GM12878 (cell line): ENCODE measurements at regions not wholly inside any gene's neighbourhood (a gene's known extent, or its start where the extent isn't known, plus 50 kb on each side); places are given as distances from the start of the nearest gene placed in this dataset.

Source experiments
- ATAC-seq: fragments of 200-7000 bp; cut with Tn5 transposase; 3 replicates; pipeline ENCODE4 v1.9.1; 2020; ENCODE audit warnings: mild to moderate bottlenecking, moderate library complexity
- BruUV-seq: library from RNA; stranded (reverse); fragments of 400-500 nt; replicated peaks from 2 replicates; lab custom pipeline; 2021; lab: Mats Ljungman, UMichigan
- CTCF ChIA-PET: fragments of 300-600 bp; sonication (Branson Sonifier 250); formaldehyde crosslinking; extraction: SDS; loops from one replicate; lab custom pipeline; 2021; ENCODE audit warnings: inconsistent platforms; lab: Yijun Ruan, JAX
- POLR2A ChIA-PET: fragments of 350-600 bp; formaldehyde crosslinking; extraction: SDS; loops from one replicate; lab custom pipeline; 2021; ENCODE audit warnings: inconsistent platforms; lab: Charles Lee
- RAD21 ChIA-PET: fragments of 300-600 bp; sonication (Branson Sonifier 250); formaldehyde crosslinking; loops from one replicate; lab custom pipeline; 2023; ENCODE audit warnings: antibody characterized with exemption; ENCODE audit not compliant: unreplicated experiment; lab: Charles Lee
- SMC1A ChIA-PET: fragments of 300-600 bp; sonication (Branson Sonifier 250); formaldehyde crosslinking; loops from one replicate; lab custom pipeline; 2023; ENCODE audit not compliant: unreplicated experiment, uncharacterized antibody; lab: Charles Lee
- DNase-seq: peaks from one replicate; pipeline ENCODE4 v3.0.0-alpha.2; 2011; ENCODE audit warnings: low read depth, low spot score
- FAIRE-seq: peaks from 3 replicates; lab custom pipeline; 2011; peaks lifted over from hg19 to GRCh38; lab: Jason Lieb, UNC
- H2AFZ ChIP-seq: 2 replicates; pipeline ENCODE4 v1.6.0; 2011; ENCODE audit warnings: low read depth, low read length, control low read depth; ENCODE audit not compliant: control insufficient read depth
- H3K27ac ChIP-seq: 2 replicates; pipeline ENCODE4 v1.5.1; 2011; ENCODE audit warnings: control low read depth; ENCODE audit not compliant: control insufficient read depth, insufficient read depth
- H3K27me3 ChIP-seq, 2 experiments: replicated peaks in 1 of 2; 2 replicates each; pipeline versions ENCODE4 v1.6.0 to v1.6.1; 2011; ENCODE audit warnings: low read length in 1 of 2; ENCODE audit not compliant: control insufficient read depth in 2 of 2, insufficient read depth in 2 of 2
- H3K36me3 ChIP-seq, 2 experiments: 2 replicates each; pipeline ENCODE4 v1.5.1; 2011; ENCODE audit warnings: low read length in 1 of 2; ENCODE audit not compliant: control insufficient read depth in 2 of 2, insufficient read depth in 2 of 2
- H3K4me1 ChIP-seq: 2 replicates; pipeline ENCODE4 v1.6.1; 2011; ENCODE audit warnings: mild to moderate bottlenecking, low read length, moderate library complexity, mixed read lengths; ENCODE audit not compliant: control insufficient read depth, insufficient read depth
- H3K4me2 ChIP-seq: 2 replicates; pipeline ENCODE4 v1.6.0; 2011; ENCODE audit warnings: control low read depth; ENCODE audit not compliant: control insufficient read depth, insufficient read depth
- H3K4me3 ChIP-seq: fragments of 200-600 bp; sonication (generic); 2 replicates; pipeline ENCODE4 v1.5.1; 2016
- H3K79me2 ChIP-seq: 2 replicates; pipeline ENCODE4 v1.6.0; 2011; ENCODE audit warnings: low read length; ENCODE audit not compliant: control insufficient read depth, insufficient read depth
- H3K9ac ChIP-seq: 2 replicates; pipeline ENCODE4 v1.8.0; 2011; ENCODE audit warnings: low read length, control low read depth, mixed read lengths; ENCODE audit not compliant: control insufficient read depth, insufficient read depth
- H3K9me3 ChIP-seq: replicated peaks from 3 replicates; pipeline ENCODE4 v1.5.1; 2011; ENCODE audit warnings: mild to moderate bottlenecking, low read length; ENCODE audit not compliant: control insufficient read depth, insufficient read depth
- H4K20me1 ChIP-seq: 2 replicates; pipeline ENCODE4 v1.6.0; 2011; ENCODE audit not compliant: control insufficient read depth, insufficient read depth
- ASH2L ChIP-seq: fragments of 300-600, 200-600 bp; sonication (generic); IDR thresholded peaks from 2 replicates; pipeline ENCODE4 v1.6.1; 2017; ENCODE audit warnings: low read depth, mild to moderate bottlenecking, borderline replicate concordance
- CBX5 ChIP-seq: sonication (generic); IDR thresholded peaks from 2 replicates; pipeline ENCODE4 v1.6.1; 2016; ENCODE audit warnings: low read depth, moderate library complexity, mild to moderate bottlenecking, inconsistent platforms
- ESRRA ChIP-seq: IDR thresholded peaks from 2 replicates; pipeline ENCODE4 v1.6.1; 2012; ENCODE audit warnings: mild to moderate bottlenecking, low read length, improper control_type of control experiment
- KLF5 ChIP-seq: fragments of 450-650 bp; IDR thresholded peaks from 2 replicates; pipeline ENCODE4 v1.6.1; 2014; ENCODE audit warnings: mild to moderate bottlenecking; ENCODE audit not compliant: partially characterized antibody
- MEF2A ChIP-seq: IDR thresholded peaks from 2 replicates; pipeline ENCODE4 v1.6.1; 2011; ENCODE audit warnings: low read depth, mild to moderate bottlenecking, low read length, moderate library complexity; ENCODE audit not compliant: insufficient read depth
- MYB ChIP-seq: fragments of 150-350 bp; IDR thresholded peaks from 2 replicates; pipeline ENCODE4 v1.6.1; 2014; ENCODE audit warnings: mild to moderate bottlenecking, low read depth, low read length, borderline replicate concordance
- NFXL1 ChIP-seq: fragments of 450-650 bp; IDR thresholded peaks from 2 replicates; pipeline ENCODE4 v1.6.1; 2017; ENCODE audit warnings: antibody characterized with exemption, mild to moderate bottlenecking, borderline replicate concordance
- NR2C1 ChIP-seq: fragments of 450-650 bp; IDR thresholded peaks from 2 replicates; pipeline ENCODE4 v1.6.1; 2017; ENCODE audit warnings: antibody characterized with exemption, mild to moderate bottlenecking, moderate library complexity
- NR2F1 ChIP-seq: fragments of 450-650 bp; conservative IDR thresholded peaks from 2 replicates; pipeline ENCODE4 v1.6.1; 2017; ENCODE audit warnings: mild to moderate bottlenecking
- RELB ChIP-seq: fragments of 450-650 bp; IDR thresholded peaks from 2 replicates; pipeline ENCODE4 v1.6.1; 2017; ENCODE audit warnings: low read depth, mild to moderate bottlenecking, moderate library complexity
- TCF7 ChIP-seq: IDR thresholded peaks from 2 replicates; pipeline ENCODE4 v1.6.1; 2014; ENCODE audit warnings: antibody characterized with exemption, borderline replicate concordance
- ZBTB11 ChIP-seq: fragments of 450-650 bp; formaldehyde crosslinking; IDR thresholded peaks from 2 replicates; pipeline ENCODE4 v1.5.0; 2022; ENCODE audit warnings: mild to moderate bottlenecking, missing genetic modification characterization
- ZBTB33 ChIP-seq: fragments of 450-650 bp; IDR thresholded peaks from 2 replicates; pipeline ENCODE4 v1.6.1; 2017; ENCODE audit warnings: mild to moderate bottlenecking
- ZNF217 ChIP-seq: fragments of 450-650 bp; IDR thresholded peaks from 2 replicates; pipeline ENCODE4 v1.6.1; 2017; ENCODE audit warnings: antibody characterized with exemption, mild to moderate bottlenecking
- ZSCAN29 ChIP-seq: fragments of 450-650 bp; IDR thresholded peaks from 2 replicates; pipeline ENCODE4 v1.6.1; 2017; ENCODE audit warnings: mild to moderate bottlenecking, moderate library complexity
- WGBS: methylation state at CpG from one replicate; pipeline ENCODE4 v1.1.6; 2016; ENCODE audit warnings: low lambda C conversion rate; ENCODE audit not compliant: insufficient replicate concordance, insufficient coverage; ENCODE audit errors: missing lambda C conversion rate; 5-methylcytosine and 5-hydroxymethylcytosine counted together
- in situ Hi-C: fragments of 300-500 bp; cut with MboI; formaldehyde crosslinking; loops from 9 replicates; pipeline ENCODE4 v1.14.3; 2018; ENCODE audit warnings: mixed read lengths
- intact Hi-C: fragments of 100-400 bp; cut with micrococcal nuclease; formaldehyde crosslinking; loops from one replicate; pipeline ENCODE4 v1.14.2; 2022; ENCODE audit not compliant: unreplicated experiment

GRCh38 chr4:123997776-123998449 is 601.3 kb downstream of the SPRY1 start:
- FAIRE-seq: no peak
- no peak for DNase-seq
- H3K9ac ChIP-seq: no peak overlapping the region
- H4K20me1 ChIP-seq: no peaks in the 10 kb centered on the region
- ChIA-PET POLR2A (no interaction called here), RAD21 (no interaction called here), CTCF (no interaction called here), SMC1A (no interaction called here)
- TF ChIP-seq ZBTB33: no peak
- no peak for TF ChIP-seq NR2C1
- no peak for TF ChIP-seq ESRRA
- TF ChIP-seq MYB: no peak
- TF ChIP-seq NR2F1: no peak
- no peak for TF ChIP-seq MEF2A
- no peak for TF ChIP-seq ZSCAN29
- no peak for TF ChIP-seq RELB
- no peak for TF ChIP-seq KLF5
- no peak for TF ChIP-seq ASH2L
- no peak for TF ChIP-seq TCF7
- no peak for TF ChIP-seq CBX5
- TF ChIP-seq ZBTB11 (CRISPR knock-in tag): no peak
- TF ChIP-seq NFXL1: no peak
- no peak for TF ChIP-seq ZNF217
- H3K9me3 ChIP-seq: no peaks in the 10 kb centered on the region
- WGBS: 0% methylated on average over 1 of the region's 1 CpG
- H2AFZ ChIP-seq: no peak overlapping the region
- no peaks in the 10 kb centered on the region for H3K4me1 ChIP-seq
- H3K27ac ChIP-seq: no peak overlapping the region
- no peak overlapping the region for H3K4me2 ChIP-seq
- no peaks in the 10 kb centered on the region for H3K27me3 ChIP-seq
- BruUV-seq: no TSS peak
- intact Hi-C loops (no loop called here), in situ Hi-C loops (no loop called here)
- ATAC-seq: no peak
- no peaks in the 10 kb centered on the region for H3K36me3 ChIP-seq
- H3K4me3 ChIP-seq: no peak overlapping the region
- no peaks in the 10 kb centered on the region for H3K79me2 ChIP-seq
